Astrocyte (in vitro differentiated cells and primary cell): ENCODE measurements at regions not wholly inside any gene's neighbourhood (a gene's known extent, or its start where the extent isn't known, plus 50 kb on each side); places are given as distances from the start of the nearest gene placed in this dataset.

Experiments
- DNase-seq: peaks from one replicate; pipeline ENCODE4 v3.0.0-alpha.2; 2010; ENCODE audit warnings: low read depth
- FAIRE-seq: peaks from 2 replicates; lab custom pipeline; 2011; peaks lifted over from hg19 to GRCh38; lab: Jason Lieb, UNC
- H2AFZ ChIP-seq: 2 replicates; pipeline ENCODE4 v1.6.0; 2012; ENCODE audit warnings: low read depth, low read length, inconsistent platforms
- H3K27ac ChIP-seq: 2 replicates; pipeline ENCODE4 v1.5.1; 2011; ENCODE audit warnings: low read depth, low read length, inconsistent platforms
- H3K27me3 ChIP-seq: 2 replicates; pipeline ENCODE4 v1.6.0; 2011; ENCODE audit warnings: low read length, inconsistent platforms; ENCODE audit not compliant: insufficient read depth
- H3K36me3 ChIP-seq: 2 replicates; pipeline ENCODE4 v1.5.1; 2011; ENCODE audit warnings: low read length, inconsistent platforms; ENCODE audit not compliant: insufficient read depth
- H3K4me1 ChIP-seq: 2 replicates; pipeline ENCODE4 v1.5.1; 2011; ENCODE audit warnings: low read length, inconsistent platforms; ENCODE audit not compliant: insufficient read depth
- H3K4me2 ChIP-seq: 2 replicates; pipeline ENCODE4 v1.6.0; 2012; ENCODE audit warnings: low read length, inconsistent platforms
- H3K4me3 ChIP-seq: 2 replicates; pipeline ENCODE4 v1.5.1; 2011; ENCODE audit warnings: low read depth, mild to moderate bottlenecking, low read length, inconsistent platforms; ENCODE audit not compliant: insufficient read depth
- H3K79me2 ChIP-seq: 2 replicates; pipeline ENCODE4 v1.6.0; 2012; ENCODE audit warnings: mild to moderate bottlenecking, low read length, inconsistent platforms; ENCODE audit not compliant: insufficient read depth
- H3K9ac ChIP-seq: 2 replicates; pipeline ENCODE4 v1.6.0; 2012; ENCODE audit warnings: mild to moderate bottlenecking, low read length, inconsistent platforms
- H3K9me3 ChIP-seq: 2 replicates; pipeline ENCODE4 v1.5.1; 2012; ENCODE audit warnings: low read depth, mild to moderate bottlenecking, low read length, inconsistent platforms; ENCODE audit not compliant: insufficient read depth
- H4K20me1 ChIP-seq: 2 replicates; pipeline ENCODE4 v1.6.0; 2012; ENCODE audit warnings: low read length, inconsistent platforms; ENCODE audit not compliant: insufficient read depth
- H3K27ac Mint-ChIP-seq: one replicate; pipeline ENCODE4 v1.8.0; 2021; ENCODE audit warnings: mild to moderate bottlenecking, mixed read lengths; ENCODE audit not compliant: unreplicated experiment
- H3K27me3 Mint-ChIP-seq: one replicate; pipeline ENCODE4 v1.8.0; 2021; ENCODE audit warnings: low read depth, mixed read lengths; ENCODE audit not compliant: unreplicated experiment
- H3K36me3 Mint-ChIP-seq: one replicate; pipeline ENCODE4 v1.8.0; 2021; ENCODE audit warnings: low read depth, mixed read lengths; ENCODE audit not compliant: unreplicated experiment
- H3K4me1 Mint-ChIP-seq: one replicate; pipeline ENCODE4 v1.8.0; 2021; ENCODE audit warnings: low read depth, mixed read lengths; ENCODE audit not compliant: unreplicated experiment
- H3K4me3 Mint-ChIP-seq: one replicate; pipeline ENCODE4 v1.8.0; 2021; ENCODE audit warnings: mild to moderate bottlenecking, moderate library complexity, mixed read lengths; ENCODE audit not compliant: unreplicated experiment
- H3K9me3 Mint-ChIP-seq: one replicate; pipeline ENCODE4 v1.8.0; 2021; ENCODE audit warnings: mild to moderate bottlenecking, mixed read lengths; ENCODE audit not compliant: unreplicated experiment
- CTCF ChIP-seq: IDR thresholded peaks from 2 replicates; pipeline ENCODE4 v1.5.1; 2011; ENCODE audit warnings: low read depth, mild to moderate bottlenecking, inconsistent platforms, low read length, moderate library complexity; ENCODE audit not compliant: insufficient read depth
- EZH2 ChIP-seq: IDR thresholded peaks from 2 replicates; pipeline ENCODE4 v1.6.1; 2012; ENCODE audit warnings: mild to moderate bottlenecking, low read length, inconsistent platforms; ENCODE audit not compliant: insufficient read depth

GRCh38 chr9:24436761-24437160 is 108.9 kb downstream of the IZUMO3 start:
- H2AFZ ChIP-seq = no peak overlapping the region
- H3K4me2 ChIP-seq = no peak overlapping the region
- H3K9ac ChIP-seq = no peak overlapping the region
- no peaks in the 10 kb centered on the region for H3K36me3 Mint-ChIP-seq
- H3K27ac ChIP-seq = no peak overlapping the region
- H3K4me3 ChIP-seq = no peak overlapping the region
- no peaks in the 10 kb centered on the region for H3K9me3 ChIP-seq
- no peaks in the 10 kb centered on the region for H3K27me3 Mint-ChIP-seq
- H3K4me3 Mint-ChIP-seq = no peak overlapping the region
- peak overlapping the region; percentile 94 for H3K27ac Mint-ChIP-seq
- FAIRE-seq (no peak), DNase-seq (peak; percentile 1)
- H4K20me1 ChIP-seq = no peaks in the 10 kb centered on the region
- H3K79me2 ChIP-seq = no peaks in the 10 kb centered on the region
- no peaks in the 10 kb centered on the region for H3K36me3 ChIP-seq
- H3K4me1 ChIP-seq = no peaks in the 10 kb centered on the region
- peaks cover 16% of the 10 kb centered on the region for H3K4me1 Mint-ChIP-seq
- TF ChIP-seq EZH2 (no peak), CTCF (no peak)
- H3K9me3 Mint-ChIP-seq = peaks cover 3% of the 10 kb centered on the region
- no peaks in the 10 kb centered on the region for H3K27me3 ChIP-seq

- no peak overlapping the region for H3K4me3 ChIP-seq
- no peak for DNase-seq
- H3K4me3 Mint-ChIP-seq = no peak overlapping the region
- no peaks in the 10 kb centered on the region for H3K9me3 ChIP-seq
- no peaks in the 10 kb centered on the region for H3K27me3 Mint-ChIP-seq
- H3K36me3 ChIP-seq = no peaks in the 10 kb centered on the region
- H3K4me1 ChIP-seq = no peaks in the 10 kb centered on the region
- no peak for FAIRE-seq
- no peaks in the 10 kb centered on the region for H3K27me3 ChIP-seq
- H4K20me1 ChIP-seq = no peaks in the 10 kb centered on the region
- H2AFZ ChIP-seq = no peak overlapping the region
- H3K9me3 Mint-ChIP-seq = peaks cover 5% of the 10 kb centered on the region
- peaks cover 12% of the 10 kb centered on the region for H3K4me1 Mint-ChIP-seq
- TF ChIP-seq EZH2 (no peak), CTCF (no peak)
- no peaks in the 10 kb centered on the region for H3K79me2 ChIP-seq
- H3K27ac Mint-ChIP-seq = peak overlapping the region; percentile 15
- H3K9ac ChIP-seq = no peak overlapping the region
- no peak overlapping the region for H3K4me2 ChIP-seq
- no peak overlapping the region for H3K27ac ChIP-seq
- H3K36me3 Mint-ChIP-seq = no peaks in the 10 kb centered on the region
These were observed 111.5 kb downstream of the IZUMO3 start for GRCh38 chr9:24434183-24434582.

GRCh38 chr9:24416136-24416535 is 129.6 kb downstream of the IZUMO3 start:
- H2AFZ ChIP-seq = no peak overlapping the region
- no peak overlapping the region for H3K9ac ChIP-seq
- no peaks in the 10 kb centered on the region for H4K20me1 ChIP-seq
- Mint-ChIP-seq H3K4me3 (no peak overlapping the region), H3K4me1 (no peaks in the 10 kb centered on the region), H3K36me3 (no peaks in the 10 kb centered on the region), H3K9me3 (peaks cover under 1% of the 10 kb centered on the region), H3K27me3 (no peaks in the 10 kb centered on the region), H3K27ac (no peak overlapping the region)
- H3K27me3 ChIP-seq = no peaks in the 10 kb centered on the region
- H3K4me2 ChIP-seq = no peak overlapping the region
- FAIRE-seq = no peak
- no peak for TF ChIP-seq CTCF
- TF ChIP-seq EZH2 = no peak
- H3K4me3 ChIP-seq = no peak overlapping the region
- no peaks in the 10 kb centered on the region for H3K36me3 ChIP-seq
- H3K27ac ChIP-seq = no peak overlapping the region
- no peaks in the 10 kb centered on the region for H3K9me3 ChIP-seq
- no peaks in the 10 kb centered on the region for H3K79me2 ChIP-seq
- peaks cover 2% of the 10 kb centered on the region for H3K4me1 ChIP-seq
- DNase-seq = peak; percentile 20
